ENCODE measurements at regions not wholly inside any gene's neighbourhood (a gene's known extent, or its start where the extent isn't known, plus 50 kb on each side); places are given as distances from the start of the nearest gene placed in this dataset.

- no peak for TF ChIP-seq CTCF (IDR thresholded peaks at IDR 0.05; ENCODE audit: poor library complexity, severe bottlenecking)
- TF ChIP-seq MXI1 (conservative IDR thresholded peaks at IDR 0.05; ENCODE audit: poor library complexity, severe bottlenecking), result no peak
- no peak for TF ChIP-seq POLR2AphosphoS5 (IDR thresholded peaks at IDR 0.05)
- TF ChIP-seq TAF1 (IDR thresholded peaks at IDR 0.05; ENCODE audit: low read depth), result no peak
Observed at GRCh38 chr5:8919096-8919495, 626.8 kb downstream of the SEMA5A start.

Measured in neural cell (in vitro differentiated cells).